NT2/D1 (cell line): ENCODE measurements at regions not wholly inside any gene's neighbourhood (a gene's known extent, or its start where the extent isn't known, plus 50 kb on each side); places are given as distances from the start of the nearest gene placed in this dataset.

Experiments
- SUZ12 ChIP-seq: IDR thresholded peaks from 2 replicates; pipeline ENCODE4 v1.6.1; 2011; ENCODE audit not compliant: insufficient read length, insufficient read depth; ENCODE audit errors: extremely low read depth
- YY1 ChIP-seq: IDR thresholded peaks from 2 replicates; pipeline ENCODE4 v1.6.1; 2011; ENCODE audit not compliant: insufficient read length, insufficient read depth
- ZNF274 ChIP-seq: IDR thresholded peaks from 2 replicates; pipeline ENCODE4 v1.6.1; 2011; ENCODE audit warnings: mild to moderate bottlenecking, low read depth, low read length

GRCh38 chr3:5523125-5523524 is 335.6 kb downstream of the EDEM1 start:
- TF ChIP-seq YY1, result no peak
- TF ChIP-seq SUZ12, result no peak
- no peak for TF ChIP-seq ZNF274
